GM10248 (cell line): ENCODE measurements at regions not wholly inside any gene's neighbourhood (a gene's known extent, or its start where the extent isn't known, plus 50 kb on each side); places are given as distances from the start of the nearest gene placed in this dataset.

Source experiments
- CTCF ChIA-PET: fragments of 300-600 bp; sonication (Branson Sonifier 250); formaldehyde crosslinking; extraction: SDS; loops from one replicate; lab custom pipeline; 2021; ENCODE audit warnings: antibody characterized with exemption; lab: Yijun Ruan, JAX
- POLR2A ChIA-PET: fragments of 350-650 bp; sonication (Branson Sonifier 250); formaldehyde crosslinking; extraction: SDS; loops from one replicate; lab custom pipeline; 2020; ENCODE audit warnings: antibody characterized with exemption; lab: Yijun Ruan, JAX
- DNase-seq: peaks from one replicate; pipeline ENCODE4 v3.0.0; 2012; ENCODE audit errors: extremely low spot score
- TF ChIP-seq, protein P1 (sequence below): IDR thresholded peaks from 2 replicates; pipeline ENCODE4 v1.5.1; 2012; ENCODE audit warnings: mild to moderate bottlenecking, low read depth; ENCODE audit errors: extremely low read depth, missing control alignments, control extremely low read depth

DNA sequence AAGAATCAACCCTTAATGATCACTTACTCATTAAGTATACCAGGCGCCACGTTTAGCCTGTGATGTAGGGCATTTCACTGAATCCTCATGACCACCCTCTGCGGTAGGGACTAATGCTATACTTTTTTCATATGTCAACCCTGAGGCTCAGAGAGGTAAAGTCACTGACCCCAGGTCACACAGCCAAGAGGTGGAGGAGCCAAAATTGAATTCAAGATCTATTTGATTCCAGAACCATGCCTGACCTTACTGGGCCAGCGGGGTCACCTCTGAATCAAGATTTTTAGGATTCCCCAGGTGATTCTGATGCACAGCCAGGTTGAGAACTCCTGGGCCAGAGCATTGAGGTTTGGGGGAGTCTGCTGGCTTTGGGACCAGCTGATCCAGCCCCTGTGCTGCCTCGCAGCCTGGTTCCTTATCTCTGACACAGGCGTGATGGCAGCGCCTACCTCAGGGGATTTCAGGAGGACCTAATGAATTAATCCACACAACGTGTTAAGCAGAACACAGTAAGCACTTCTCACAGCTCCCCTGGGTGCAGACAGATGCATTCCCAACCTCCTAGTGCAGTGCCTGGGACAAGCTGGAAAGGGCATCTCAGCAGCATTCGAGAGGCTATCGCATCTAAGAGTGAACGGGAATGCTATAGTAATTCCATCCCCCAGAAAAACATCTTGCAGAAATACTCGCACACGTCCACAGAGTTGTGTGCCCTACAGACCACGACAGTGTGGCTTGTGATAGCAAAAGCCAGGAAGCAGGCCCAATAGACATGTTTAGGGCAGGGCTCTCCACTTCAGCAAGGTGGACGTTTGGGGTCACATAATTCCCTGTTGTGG, 101.4 kb upstream of the PTPN1 start:
- TF ChIP-seq, protein P1, sequence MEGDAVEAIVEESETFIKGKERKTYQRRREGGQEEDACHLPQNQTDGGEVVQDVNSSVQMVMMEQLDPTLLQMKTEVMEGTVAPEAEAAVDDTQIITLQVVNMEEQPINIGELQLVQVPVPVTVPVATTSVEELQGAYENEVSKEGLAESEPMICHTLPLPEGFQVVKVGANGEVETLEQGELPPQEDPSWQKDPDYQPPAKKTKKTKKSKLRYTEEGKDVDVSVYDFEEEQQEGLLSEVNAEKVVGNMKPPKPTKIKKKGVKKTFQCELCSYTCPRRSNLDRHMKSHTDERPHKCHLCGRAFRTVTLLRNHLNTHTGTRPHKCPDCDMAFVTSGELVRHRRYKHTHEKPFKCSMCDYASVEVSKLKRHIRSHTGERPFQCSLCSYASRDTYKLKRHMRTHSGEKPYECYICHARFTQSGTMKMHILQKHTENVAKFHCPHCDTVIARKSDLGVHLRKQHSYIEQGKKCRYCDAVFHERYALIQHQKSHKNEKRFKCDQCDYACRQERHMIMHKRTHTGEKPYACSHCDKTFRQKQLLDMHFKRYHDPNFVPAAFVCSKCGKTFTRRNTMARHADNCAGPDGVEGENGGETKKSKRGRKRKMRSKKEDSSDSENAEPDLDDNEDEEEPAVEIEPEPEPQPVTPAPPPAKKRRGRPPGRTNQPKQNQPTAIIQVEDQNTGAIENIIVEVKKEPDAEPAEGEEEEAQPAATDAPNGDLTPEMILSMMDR: no peak
- DNase-seq: no peak
- ChIA-PET POLR2A (no interaction called here), CTCF (no interaction called here)

DNA sequence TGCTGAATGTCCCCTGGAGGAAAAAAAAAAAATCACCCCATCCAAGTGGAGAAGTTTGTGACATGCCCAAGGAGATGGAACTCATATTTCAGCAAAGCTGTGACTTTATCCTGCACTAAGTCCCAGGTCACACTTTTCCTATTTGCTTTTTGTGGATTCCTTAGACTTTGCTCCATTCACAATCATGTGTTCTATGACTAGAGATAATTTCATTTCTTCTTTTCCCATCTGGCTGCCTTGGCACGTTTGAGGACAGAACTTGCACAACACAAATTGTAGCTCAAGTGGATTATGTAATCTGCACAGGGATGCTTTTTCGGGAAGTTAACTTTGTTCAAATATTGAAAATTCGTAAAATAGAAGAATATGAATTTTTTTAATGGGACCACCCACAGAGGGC, 100.7 kb upstream of the PTPN1 start:
- ChIA-PET POLR2A (no interaction called here), CTCF (no interaction called here)
- TF ChIP-seq, protein P1: no peak
- DNase-seq: no peak

DNA sequence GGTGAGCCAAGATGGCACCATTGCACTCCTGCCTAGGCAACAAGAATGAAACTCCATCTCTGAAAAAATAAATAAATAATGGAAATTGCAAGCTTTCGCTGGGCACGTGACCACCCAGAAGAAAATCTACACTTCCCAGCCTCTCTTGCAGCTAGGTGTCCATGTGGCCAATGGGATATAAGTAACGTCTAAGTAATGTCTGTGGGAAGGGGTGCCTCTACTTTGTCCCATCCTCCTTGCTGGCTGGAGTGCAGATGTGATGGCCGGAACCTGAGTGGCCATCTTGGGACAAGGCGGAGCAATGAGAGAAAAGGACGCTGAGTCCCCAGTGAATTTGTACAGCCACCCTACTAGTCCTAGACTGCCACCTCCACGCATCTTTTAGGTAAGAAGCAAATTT, 99.8 kb upstream of the PTPN1 start:
- TF ChIP-seq, protein P1: no peak
- no peak for DNase-seq
- ChIA-PET POLR2A (no interaction called here), CTCF (no interaction called here)

DNA sequence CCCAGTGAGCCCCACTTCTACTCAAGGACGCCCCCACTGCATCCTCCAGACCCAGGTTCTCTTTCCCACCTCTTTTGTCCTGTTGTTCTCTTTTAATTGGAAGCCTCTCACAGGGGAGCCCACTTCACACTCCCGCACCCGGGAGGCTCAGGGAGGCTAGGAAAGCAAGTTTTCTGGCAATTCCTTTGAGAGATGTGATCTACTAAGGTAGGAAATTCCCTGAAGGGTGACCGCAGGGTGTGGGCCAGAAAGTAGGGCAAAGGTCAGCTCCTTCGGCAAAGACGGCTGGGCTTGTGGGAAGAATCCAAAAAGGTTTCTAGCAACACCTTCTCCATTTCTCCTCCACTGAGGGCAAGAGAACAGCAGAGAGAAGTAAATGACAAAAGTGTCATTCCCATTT, 98.1 kb upstream of the PTPN1 start:
- ChIA-PET POLR2A (no interaction called here), CTCF (no interaction called here)
- no peak for DNase-seq
- TF ChIP-seq, protein P1: no peak

DNA sequence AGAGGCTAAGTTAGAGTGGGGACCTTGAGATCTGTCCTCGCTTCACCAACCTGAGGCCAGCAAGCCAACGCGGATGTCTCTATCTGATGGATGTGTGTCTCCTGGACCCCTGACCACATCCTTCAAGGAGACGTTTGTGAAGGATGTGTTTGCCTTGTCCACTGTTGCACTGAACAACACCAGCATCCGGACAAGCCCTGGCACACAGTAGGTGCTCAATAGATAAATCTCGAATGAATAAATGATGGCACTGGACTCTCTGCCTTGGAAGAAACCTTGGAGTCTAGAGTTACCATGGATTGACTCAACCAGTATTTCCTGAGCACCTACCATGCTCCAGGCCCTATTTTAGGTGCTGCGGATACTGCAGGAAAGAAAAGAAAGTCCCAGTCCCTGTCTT, 97.7 kb upstream of the PTPN1 start:
- DNase-seq: no peak
- ChIA-PET POLR2A (no interaction called here), CTCF (no interaction called here)
- TF ChIP-seq, protein P1: no peak

DNA sequence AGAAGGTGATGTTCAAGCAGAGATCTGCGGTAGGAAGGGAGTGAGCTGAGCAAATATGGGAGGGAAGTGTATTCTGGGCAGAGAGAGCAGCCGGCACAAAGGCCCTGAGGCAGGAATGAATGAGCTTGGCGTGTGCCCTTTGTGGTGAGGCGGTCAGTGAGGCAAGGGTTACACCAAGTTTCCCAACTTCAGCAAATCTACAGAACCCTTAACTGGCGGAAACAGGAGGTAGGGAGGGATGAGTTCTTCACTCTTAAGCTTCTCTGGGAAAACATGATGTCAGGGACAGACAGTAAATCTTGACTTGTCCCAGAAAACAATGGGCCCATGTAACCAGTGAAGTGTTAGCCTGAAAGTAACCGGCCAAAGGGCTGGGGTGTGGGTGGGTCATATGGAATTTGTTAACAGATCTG, 97.1 kb upstream of the PTPN1 start:
- CTCF ChIA-PET: no interaction called here
- DNase-seq: no peak
- POLR2A ChIA-PET: no interaction called here
- TF ChIP-seq, protein P1: no peak
